K562 (cell line): ENCODE measurements at regions not wholly inside any gene's neighbourhood (a gene's known extent, or its start where the extent isn't known, plus 50 kb on each side); places are given as distances from the start of the nearest gene placed in this dataset.
A peak's percentile ranks its signal among the peaks of the same experiment; 100 is the strongest.

Source experiments
- CSDE1 ChIP-seq, 2 experiments: fragments of 450-650 bp; IDR thresholded peaks; 2 replicates each; pipeline ENCODE4 v1.6.1; 2016; ENCODE audit warnings: mild to moderate bottlenecking in 1 of 2
- EZH2 ChIP-seq: IDR thresholded peaks from 2 replicates; pipeline ENCODE4 v1.6.1; 2012; ENCODE audit warnings: low read depth, mild to moderate bottlenecking, inconsistent platforms, low read length, borderline replicate concordance
- FOXM1 ChIP-seq, 2 experiments: fragments of 450-650 bp in 1 of 2; sonication (generic) in 1 of 2; formaldehyde crosslinking in 1 of 2; IDR thresholded peaks; 2 replicates each; pipeline versions ENCODE4 v1.6.1 to v1.9.0; 2017 to 2022; ENCODE audit warnings: low read depth in 2 of 2, mild to moderate bottlenecking in 2 of 2, missing genetic modification reagents in 1 of 2, moderate library complexity in 1 of 2
- ILF3 ChIP-seq: fragments of 450-650 bp; IDR thresholded peaks from 2 replicates; pipeline ENCODE4 v1.6.1; 2018; ENCODE audit warnings: antibody characterized with exemption, mild to moderate bottlenecking, moderate library complexity, borderline replicate concordance
- IRF2 ChIP-seq: sonication (generic); formaldehyde crosslinking; IDR thresholded peaks from 2 replicates; pipeline ENCODE4 v1.8.1; 2022; ENCODE audit warnings: mild to moderate bottlenecking, missing genetic modification reagents
- KDM1A ChIP-seq, 2 experiments: fragments of 450-650 bp; IDR thresholded peaks; 2 replicates each; pipeline ENCODE4 v1.6.1; 2016; ENCODE audit warnings: mild to moderate bottlenecking in 2 of 2
- MAZ ChIP-seq, 2 experiments: fragments of 450-650 bp in 1 of 2; sonication (generic) in 1 of 2; formaldehyde crosslinking; IDR thresholded peaks in 1 of 2; conservative IDR thresholded peaks in 1 of 2; 2 replicates each; pipeline versions ENCODE4 v1.4.0 to v1.5.0; 2020; ENCODE audit warnings: mild to moderate bottlenecking in 1 of 2, missing genetic modification reagents in 1 of 2
- MIER1 ChIP-seq: fragments of 450-650 bp; IDR thresholded peaks from 2 replicates; pipeline ENCODE4 v1.6.1; 2016; ENCODE audit warnings: antibody characterized with exemption, mild to moderate bottlenecking, low read depth
- NFE2 ChIP-seq: IDR thresholded peaks from 2 replicates; pipeline ENCODE4 v1.6.1; 2014; ENCODE audit warnings: antibody characterized with exemption, low read depth
- NR1H2 ChIP-seq: sonication (generic); formaldehyde crosslinking; IDR thresholded peaks from 2 replicates; pipeline ENCODE4 v1.4.0; 2020; ENCODE audit warnings: mild to moderate bottlenecking, missing genetic modification reagents
- RERE ChIP-seq: sonication (generic); formaldehyde crosslinking; IDR thresholded peaks from 2 replicates; pipeline ENCODE4 v1.8.0; 2023; ENCODE audit warnings: missing genetic modification reagents, mild to moderate bottlenecking, borderline replicate concordance
- SIX5 ChIP-seq, 2 experiments: IDR thresholded peaks; 2 replicates each; pipeline ENCODE4 v1.6.1; 2011; ENCODE audit warnings: low read length in 2 of 2, borderline replicate concordance in 1 of 2, low read depth in 1 of 2, mild to moderate bottlenecking in 1 of 2, moderate library complexity in 1 of 2; ENCODE audit not compliant: insufficient read depth in 1 of 2
- SMAD4 ChIP-seq: fragments of 250-450 bp; sonication (Bioruptor Pico); conservative IDR thresholded peaks from 2 replicates; pipeline ENCODE4 v1.8.0; 2021; ENCODE audit warnings: inconsistent platforms, mild to moderate bottlenecking, moderate library complexity
- TAL1 ChIP-seq: fragments of 450-650 bp; IDR thresholded peaks from 2 replicates; pipeline ENCODE4 v1.6.1; 2016; ENCODE audit warnings: mild to moderate bottlenecking
- TBP ChIP-seq: optimal IDR thresholded peaks from 2 replicates; pipeline ENCODE3; 2011; ENCODE audit warnings: low read depth, low read length, improper control_type of control experiment
- TEAD4 ChIP-seq, 2 experiments: sonication (generic) in 1 of 2; formaldehyde crosslinking in 1 of 2; IDR thresholded peaks; 2 replicates each; pipeline versions ENCODE4 v1.6.1 to v1.8.0; 2012 to 2022; ENCODE audit warnings: borderline replicate concordance in 1 of 2, inconsistent platforms in 1 of 2, low read length in 1 of 2, mild to moderate bottlenecking in 1 of 2, missing genetic modification reagents in 1 of 2
- ZBTB17 ChIP-seq: fragments of 450-650 bp; formaldehyde crosslinking; IDR thresholded peaks from 2 replicates; pipeline ENCODE4 v1.4.0; 2020; ENCODE audit warnings: mild to moderate bottlenecking
- ZNF143 ChIP-seq: sonication (generic); formaldehyde crosslinking; IDR thresholded peaks from 2 replicates; pipeline ENCODE4 v1.9.0; 2022; ENCODE audit warnings: mild to moderate bottlenecking, missing genetic modification reagents
- ZNF146 ChIP-seq: IDR thresholded peaks from one replicate; pipeline ENCODE4 v1.6.1; 2018; ENCODE audit warnings: missing compliant biosample characterization; ENCODE audit not compliant: unreplicated experiment
- ZNF282 ChIP-seq: sonication (generic); formaldehyde crosslinking; IDR thresholded peaks from 2 replicates; pipeline ENCODE4 v1.8.1; 2023; ENCODE audit warnings: missing genetic modification reagents
- ZNF518B ChIP-seq: fragments of 250-450 bp; sonication (Bioruptor Pico); IDR thresholded peaks from 2 replicates; pipeline ENCODE4 v1.5.0; 2021; ENCODE audit warnings: mild to moderate bottlenecking, moderate library complexity
- ZNF695 ChIP-seq: fragments of 450-650 bp; formaldehyde crosslinking; IDR thresholded peaks from 2 replicates; pipeline ENCODE4 v1.4.0; 2020; ENCODE audit warnings: mild to moderate bottlenecking, moderate library complexity

- TF ChIP-seq RERE (CRISPR knock-in tag) (no peak), TEAD4 (IDR thresholded peaks at IDR 0.05; ENCODE audit: low read length) (peak; percentile 50; the same call in 1 of the 2 replicates), TEAD4 (CRISPR knock-in tag; IDR thresholded peaks at IDR 0.05; ENCODE audit: borderline replicate concordance) (no peak), ZNF146 (CRISPR knock-in tag) (no peak), ZNF282 (CRISPR knock-in tag) (no peak), NR1H2 (CRISPR knock-in tag) (no peak), MIER1 (no peak), KDM1A (IDR thresholded peaks at IDR 0.05) (peak in 1 of 2 experiments; percentile 80; a peak in 2 of 4 replicates), FOXM1 (IDR thresholded peaks at IDR 0.05; ENCODE audit: low read depth) (no peak), FOXM1 (CRISPR knock-in tag; IDR thresholded peaks at IDR 0.05; ENCODE audit: low read depth) (no peak), TBP (peak; percentile 34), ZNF695 (no peak), MAZ (CRISPR knock-in tag; conservative IDR thresholded peaks at IDR 0.05 in 1 of 2, IDR thresholded peaks at IDR 0.05 in 1 of 2) (no peak), EZH2 (no peak), ZNF518B (no peak), ILF3 (no peak), SMAD4 (CRISPR knock-in tag) (no peak), ZNF143 (CRISPR knock-in tag) (no peak), NFE2 (no peak), ZBTB17 (CRISPR knock-in tag) (no peak), CSDE1 (IDR thresholded peaks at IDR 0.05) (no peak), TAL1 (peak; percentile 54; the same call in 1 of the 2 replicates), IRF2 (CRISPR knock-in tag) (no peak), SIX5 (IDR thresholded peaks at IDR 0.05; ENCODE audit: borderline replicate concordance in 1 of 2, insufficient read depth in 1 of 2, low read depth in 1 of 2, low read length in 2 of 2) (no peak)
Measured at GRCh38 chr17:33475594-33475993, 182.5 kb upstream of the ASIC2 start (continued).
